SK-N-SH (cell line): ENCODE measurements at regions not wholly inside any gene's neighbourhood (a gene's known extent, or its start where the extent isn't known, plus 50 kb on each side); places are given as distances from the start of the nearest gene placed in this dataset.
"Not testable (repeated sequence)": the region's sequence is repeated elsewhere in the genome, so short reads cannot be mapped to it uniquely, and the experiment has no call there.

Experiments used
- CTCF ChIA-PET: fragments of 300-600, 350-600 bp; formaldehyde crosslinking; extraction: SDS; loops from one replicate; lab custom pipeline; 2021; lab: Yijun Ruan, JAX
- POLR2A ChIA-PET: fragments of 350-600 bp; sonication (Branson Sonifier 250); formaldehyde crosslinking; extraction: SDS; loops from one replicate; lab custom pipeline; 2020; ENCODE audit warnings: antibody characterized with exemption, inconsistent platforms; lab: Yijun Ruan, JAX
- DNase-seq: peaks from one replicate; pipeline ENCODE4 v3.0.0; 2012
- H2AFZ ChIP-seq: fragments of 200-600 bp; sonication (generic); 2 replicates; pipeline ENCODE4 v1.8.1; 2016; ENCODE audit warnings: antibody characterized with exemption, mild to moderate bottlenecking, low read depth
- H3F3A ChIP-seq: fragments of 200-600 bp; sonication (generic); replicated peaks from 2 replicates; pipeline ENCODE3; 2016; ENCODE audit warnings: antibody characterized with exemption, mild to moderate bottlenecking; ENCODE audit not compliant: insufficient read depth
- H3K27ac ChIP-seq, 2 experiments: fragments of 200-500 bp in 1 of 2; fragments of 200-600 bp in 1 of 2; sonication (Bioruptor generic) in 1 of 2; sonication (generic), shearing (Covaris generic) in 1 of 2; 2 replicates each; pipeline versions ENCODE4 v1.5.1 to v1.6.1; 2014 to 2016; ENCODE audit warnings: low read depth in 2 of 2, inconsistent platforms in 1 of 2, low read length in 1 of 2, mild to moderate bottlenecking in 1 of 2, mixed read lengths in 1 of 2
- H3K27me3 ChIP-seq: fragments of 200-600 bp; sonication (generic), shearing (Covaris generic); 2 replicates; pipeline ENCODE4 v1.6.1; 2016; ENCODE audit warnings: mixed run types; ENCODE audit not compliant: insufficient read depth
- H3K36me3 ChIP-seq, 2 experiments: fragments of 200-500 bp in 1 of 2; fragments of 200-600 bp in 1 of 2; sonication (Bioruptor generic) in 1 of 2; sonication (generic) in 1 of 2; replicated peaks in 1 of 2; 2 replicates each; pipeline versions ENCODE3 to v1.5.1; 2014 to 2016; ENCODE audit warnings: low read length in 1 of 2, mild to moderate bottlenecking in 1 of 2; ENCODE audit not compliant: insufficient read depth in 2 of 2, control insufficient read depth in 1 of 2
- H3K4me1 ChIP-seq, 2 experiments: fragments of 200-500 bp in 1 of 2; fragments of 200-600 bp in 1 of 2; sonication (Bioruptor generic) in 1 of 2; sonication (generic), shearing (Covaris generic) in 1 of 2; 2 replicates each; pipeline versions ENCODE4 v1.5.1 to v1.6.1; 2014 to 2016; ENCODE audit warnings: low read depth in 1 of 2, low read length in 1 of 2, mixed run types in 1 of 2; ENCODE audit not compliant: insufficient read depth in 2 of 2, control insufficient read depth in 1 of 2
- H3K4me2 ChIP-seq: fragments of 200-600 bp; sonication (generic), shearing (Covaris generic); 2 replicates; pipeline ENCODE4 v1.6.1; 2017; ENCODE audit warnings: mixed run types
- H3K4me3 ChIP-seq, 2 experiments: fragments of 200-500 bp in 1 of 2; fragments of 200-600 bp in 1 of 2; sonication (Bioruptor generic) in 1 of 2; sonication (generic), shearing (Covaris generic) in 1 of 2; 2 replicates each; pipeline versions ENCODE4 v1.5.1 to v1.8.1; 2014 to 2016; ENCODE audit warnings: low read depth in 2 of 2, inconsistent platforms in 1 of 2, low read length in 1 of 2, mild to moderate bottlenecking in 1 of 2, mixed read lengths in 1 of 2, moderate library complexity in 1 of 2
- H3K79me2 ChIP-seq: fragments of 200-600 bp; sonication (generic); 2 replicates; pipeline ENCODE4 v1.8.1; 2017; ENCODE audit warnings: mild to moderate bottlenecking; ENCODE audit not compliant: insufficient read depth
- H3K9ac ChIP-seq: fragments of 200-600 bp; sonication (generic); 2 replicates; pipeline ENCODE4 v1.6.1; 2017; ENCODE audit warnings: mixed run types
- H3K9me2 ChIP-seq: fragments of 200-600 bp; sonication (generic); 2 replicates; pipeline ENCODE4 v1.6.1; 2017; ENCODE audit warnings: mixed run types
- H3K9me3 ChIP-seq: fragments of 200-600 bp; sonication (generic); 2 replicates; pipeline ENCODE4 v1.6.1; 2017; ENCODE audit warnings: mixed run types, mild to moderate bottlenecking, moderate library complexity
- H4K20me1 ChIP-seq: fragments of 200-600 bp; sonication (generic); 2 replicates; pipeline ENCODE4 v1.6.1; 2017; ENCODE audit warnings: mild to moderate bottlenecking, mixed run types; ENCODE audit not compliant: insufficient read depth
- FOSL2 ChIP-seq: IDR thresholded peaks from 2 replicates; pipeline ENCODE4 v1.4.0; 2012; ENCODE audit warnings: low read depth, mild to moderate bottlenecking, moderate library complexity, borderline replicate concordance
- MXI1 ChIP-seq: IDR thresholded peaks from 2 replicates; pipeline ENCODE4 v1.6.1; 2012; ENCODE audit warnings: mild to moderate bottlenecking, low read depth, low read length, improper control_type of control experiment
- POLR2AphosphoS5 ChIP-seq: IDR thresholded peaks from 2 replicates; pipeline ENCODE4 v1.6.1; 2012; ENCODE audit warnings: low read depth, low read length
- TAF1 ChIP-seq: IDR thresholded peaks from 2 replicates; pipeline ENCODE4 v1.6.1; 2012; ENCODE audit warnings: low read depth, mild to moderate bottlenecking, low read length, moderate library complexity, borderline replicate concordance
- TEAD4 ChIP-seq: IDR thresholded peaks from 2 replicates; pipeline ENCODE4 v1.4.0; 2012; ENCODE audit warnings: mild to moderate bottlenecking, borderline replicate concordance; ENCODE audit not compliant: insufficient read depth
- ZBTB33 ChIP-seq: IDR thresholded peaks from 2 replicates; pipeline ENCODE4 v1.4.0; 2012; ENCODE audit warnings: low read depth, borderline replicate concordance
- WGBS: methylation state at CpG from one replicate; pipeline ENCODE4 v1.1.6; 2017; ENCODE audit warnings: low lambda C conversion rate; 5-methylcytosine and 5-hydroxymethylcytosine counted together

- POLR2A ChIA-PET = no interaction called here
- H3K27ac ChIP-seq = no peak overlapping the region
- TF ChIP-seq ZBTB33 (no peak), MXI1 (no peak), FOSL2 (no peak)
- TF ChIP-seq, all 33 proteins: peak for 0
- Histone ChIP-seq H3K9me3 (no peaks in the 10 kb centered on the region), H3K27me3 (no peaks in the 10 kb centered on the region), H2AFZ (no peak overlapping the region), H4K20me1 (no peaks in the 10 kb centered on the region), H3F3A (no peaks in the 10 kb centered on the region), H3K9me2 (no peaks in the 10 kb centered on the region), H3K36me3 (no peaks in the 10 kb centered on the region), H3K4me1 (no peaks in the 10 kb centered on the region; a peak in 1 of 4 replicates), H3K79me2 (no peaks in the 10 kb centered on the region), H3K9ac (no peak overlapping the region), H3K4me2 (no peak overlapping the region), H3K4me3 (no peak overlapping the region)
- no peak for DNase-seq
- CTCF ChIA-PET = interaction anchor here (0.7 kb wide), 2 partner anchors 12 to 688 kb away, joined by 3 to 4 read pairs; no protein-coding TSS in a partner anchor
- WGBS = 50% methylated on average over 6 of the region's 6 CpGs
Observed at GRCh38 chr7:68865351-68866199, 732.7 kb upstream of the AUTS2 start.

GRCh38 chr7:68866200-68866570 is 732.1 kb upstream of the AUTS2 start:
- Histone ChIP-seq H3K4me2 (no peak overlapping the region), H2AFZ (no peak overlapping the region), H3K9me2 (no peaks in the 10 kb centered on the region), H3K36me3 (no peaks in the 10 kb centered on the region), H4K20me1 (no peaks in the 10 kb centered on the region), H3K9me3 (no peaks in the 10 kb centered on the region), H3K9ac (no peak overlapping the region), H3K79me2 (no peaks in the 10 kb centered on the region), H3K4me1 (no peaks in the 10 kb centered on the region; a peak in 1 of 4 replicates), H3K4me3 (no peak overlapping the region), H3F3A (no peaks in the 10 kb centered on the region), H3K27me3 (no peaks in the 10 kb centered on the region), H3K27ac (no peak overlapping the region)
- DNase-seq = no peak
- POLR2A ChIA-PET = no interaction called here
- WGBS = 68% methylated on average over 4 of the region's 4 CpGs
- CTCF ChIA-PET = interaction anchor here (0.7 kb wide), 2 partner anchors 12 to 689 kb away, joined by 3 to 4 read pairs; no protein-coding TSS in a partner anchor
- no peak for TF ChIP-seq TEAD4
- TF ChIP-seq TAF1 = no peak
- TF ChIP-seq POLR2AphosphoS5 = no peak

- H3K4me2 ChIP-seq, H2AFZ ChIP-seq, DNase-seq, H3K79me2 ChIP-seq, H3K4me1 ChIP-seq, H4K20me1 ChIP-seq, H3K9me2 ChIP-seq, CTCF ChIA-PET, POLR2A ChIA-PET, H3K36me3 ChIP-seq, H3F3A ChIP-seq, H3K9ac ChIP-seq, H3K9me3 ChIP-seq, H3K27me3 ChIP-seq, H3K27ac ChIP-seq, H3K4me3 ChIP-seq: not testable (repeated sequence)
- WGBS = 63% methylated on average over 3 of the region's 3 CpGs
Observed at GRCh38 chr7:68866721-68867120, 731.6 kb upstream of the AUTS2 start.
